Breast epithelium (tissue), 3 donors: ENCODE measurements at regions not wholly inside any gene's neighbourhood (a gene's known extent, or its start where the extent isn't known, plus 50 kb on each side); places are given as distances from the start of the nearest gene placed in this dataset.

Experiments used
- CTCF ChIP-seq, 3 donors: fragments of 450-650 bp; IDR thresholded peaks; one replicate each; pipeline ENCODE4 v1.5.1; 2016 to 2017; ENCODE audit warnings: antibody characterized with exemption in 3 of 3, mild to moderate bottlenecking in 3 of 3, moderate library complexity in 3 of 3
- POLR2A ChIP-seq: fragments of 450-650 bp; IDR thresholded peaks from one replicate; pipeline ENCODE4 v1.6.1; 2016; ENCODE audit warnings: antibody characterized with exemption, mild to moderate bottlenecking, moderate library complexity
- POLR2AphosphoS5 ChIP-seq, 3 donors: sonication (generic); formaldehyde crosslinking; IDR thresholded peaks; one replicate each; pipeline ENCODE4 v1.6.1; 2017; ENCODE audit warnings: antibody characterized with exemption in 3 of 3

DNA sequence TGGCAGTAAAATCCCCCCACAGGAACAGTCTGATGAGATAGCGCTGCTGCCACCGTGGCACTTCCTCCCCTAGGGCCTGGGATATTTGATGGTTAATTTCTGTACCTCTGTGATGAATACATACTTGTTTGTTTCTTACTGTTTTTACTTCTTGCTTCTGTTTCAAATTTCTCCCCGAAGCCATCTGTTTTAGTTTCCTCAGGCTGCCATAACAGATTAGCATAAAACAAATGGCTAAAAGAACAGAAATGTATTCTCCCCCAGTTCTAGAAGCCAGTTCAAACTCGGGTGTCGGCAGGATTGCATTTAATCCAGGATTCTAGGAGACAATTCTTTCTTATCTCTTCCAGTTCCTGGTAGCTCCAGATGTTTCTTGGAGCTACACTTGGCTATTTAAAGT is 435.9 kb downstream of the DSEL start:
- TF ChIP-seq CTCF (IDR thresholded peaks at IDR 0.05) (no peak), POLR2AphosphoS5 (IDR thresholded peaks at IDR 0.05) (no peak), POLR2A (no peak)
